ENCODE measurements at regions not wholly inside any gene's neighbourhood (a gene's known extent, or its start where the extent isn't known, plus 50 kb on each side); places are given as distances from the start of the nearest gene placed in this dataset.

- TF ChIP-seq EZH2phosphoT487 (IDR thresholded peaks at IDR 0.05; ENCODE audit: insufficient read depth, low read depth) (no peak), EZH2 (IDR thresholded peaks at IDR 0.05; ENCODE audit: insufficient read depth, poor library complexity, severe bottlenecking) (no peak)
These were observed 568.9 kb downstream of the ANKRD50 start for GRCh38 chr4:124143632-124144031.
